GM19452 (cell line): ENCODE measurements at regions not wholly inside any gene's neighbourhood (a gene's known extent, or its start where the extent isn't known, plus 50 kb on each side); places are given as distances from the start of the nearest gene placed in this dataset.

Source experiments
- ATAC-seq: cut with Tn5 transposase; IDR thresholded peaks from one replicate; pipeline ENCODE4 v1.9.1; 2021; ENCODE audit not compliant: unreplicated experiment

- ATAC-seq: no peak
Observed at GRCh38 chr12:116480210-116480810, 78.9 kb upstream of the MAP1LC3B2 start.

DNA sequence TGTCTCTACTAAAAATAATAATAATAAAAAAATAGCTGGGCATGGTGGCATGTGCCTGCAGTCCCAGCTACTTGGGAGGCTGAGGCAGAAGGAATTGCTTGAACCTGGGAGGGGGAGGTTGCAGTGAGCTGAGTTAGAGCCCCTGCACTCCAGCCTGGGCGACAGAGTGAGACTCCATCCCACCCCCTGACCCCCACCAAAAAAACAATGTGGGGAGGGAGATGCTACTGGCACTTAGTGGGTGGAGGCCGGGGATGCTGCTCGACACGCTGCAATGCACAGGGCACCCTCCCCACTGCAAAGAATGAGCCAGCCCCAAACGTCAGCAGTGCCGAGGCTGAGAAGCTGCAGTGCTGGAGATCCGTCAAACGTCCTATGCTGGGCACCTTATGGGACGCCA, 77.5 kb upstream of the MAP1LC3B2 start:
- ATAC-seq: no peak

DNA sequence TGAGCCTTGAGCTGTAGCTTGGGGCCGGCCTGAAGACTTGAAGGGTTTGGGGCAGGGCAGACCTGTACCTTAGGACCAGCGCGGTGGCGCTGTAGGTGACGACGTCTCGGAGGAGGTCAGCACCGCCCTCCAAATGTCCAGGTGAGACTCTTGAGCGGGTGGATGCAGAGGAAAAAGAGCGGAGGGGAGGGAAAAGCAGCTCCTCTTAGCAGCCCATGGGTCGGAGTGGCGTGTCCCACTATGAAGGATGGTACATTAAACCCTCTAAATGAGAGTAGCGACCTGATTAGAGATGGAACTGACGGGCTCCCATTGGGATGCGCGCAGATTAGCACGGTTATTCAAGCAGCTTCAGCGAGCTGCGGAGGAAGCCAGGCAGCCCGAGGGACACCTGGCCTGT, 77.0 kb upstream of the MAP1LC3B2 start:
- ATAC-seq: no peak

DNA sequence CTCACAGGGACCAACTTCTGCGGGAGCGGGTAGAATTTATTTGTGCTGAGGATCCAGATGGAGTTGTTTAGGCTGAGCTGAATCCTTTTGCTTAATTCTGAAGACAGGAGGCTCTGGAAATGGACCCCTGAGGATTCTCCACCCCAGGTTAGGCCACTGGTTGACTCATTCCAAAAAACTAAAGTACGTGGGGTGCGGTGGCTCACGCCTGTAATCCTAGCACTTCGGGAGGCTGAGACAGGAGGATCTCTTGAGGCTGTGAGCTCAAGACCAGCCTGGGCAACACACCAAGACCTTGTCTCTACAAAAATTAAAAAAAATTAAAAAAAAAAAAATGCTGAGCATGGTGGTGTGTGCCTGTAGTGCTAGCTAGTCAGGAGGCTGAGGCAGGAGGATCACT, 76.3 kb upstream of the MAP1LC3B2 start:
- no peak for ATAC-seq

DNA sequence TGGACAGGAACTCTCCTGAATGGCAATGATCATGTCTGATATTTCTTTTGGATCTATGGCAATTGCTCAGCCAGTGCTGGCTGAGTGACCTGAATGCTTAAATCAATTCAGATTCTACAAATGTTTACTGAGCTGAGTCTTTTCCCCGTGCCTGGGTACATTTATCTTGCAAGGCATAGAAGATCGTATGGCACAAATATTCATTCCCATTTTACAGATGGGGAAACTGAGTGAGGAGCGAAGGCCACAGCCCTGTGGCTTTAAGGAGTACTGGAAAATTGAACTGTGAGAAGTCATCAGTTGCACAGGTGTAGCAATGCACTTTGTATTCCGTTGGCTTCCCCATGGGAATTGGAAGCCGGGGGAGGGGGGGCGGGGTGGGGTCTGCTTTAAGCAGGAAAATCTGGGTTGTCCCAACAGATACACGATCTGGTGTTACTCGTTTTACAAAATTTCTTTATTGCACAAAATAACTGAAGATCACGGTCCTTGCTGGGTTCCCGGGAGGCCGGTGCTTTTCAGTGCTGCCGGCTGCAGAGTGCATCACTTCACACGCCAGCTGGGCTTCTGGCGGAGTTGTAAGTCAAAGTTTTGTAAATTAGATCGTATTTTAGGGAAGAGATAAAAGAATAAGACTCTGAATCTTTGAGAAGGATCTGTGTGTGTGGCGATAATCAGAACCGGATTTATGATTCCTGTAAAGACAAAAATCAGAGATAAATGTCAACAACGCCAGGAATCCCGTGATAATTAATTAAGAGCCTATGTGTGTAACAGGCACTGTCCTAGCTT, 75.0 kb upstream of the MAP1LC3B2 start:
- no peak for ATAC-seq

DNA sequence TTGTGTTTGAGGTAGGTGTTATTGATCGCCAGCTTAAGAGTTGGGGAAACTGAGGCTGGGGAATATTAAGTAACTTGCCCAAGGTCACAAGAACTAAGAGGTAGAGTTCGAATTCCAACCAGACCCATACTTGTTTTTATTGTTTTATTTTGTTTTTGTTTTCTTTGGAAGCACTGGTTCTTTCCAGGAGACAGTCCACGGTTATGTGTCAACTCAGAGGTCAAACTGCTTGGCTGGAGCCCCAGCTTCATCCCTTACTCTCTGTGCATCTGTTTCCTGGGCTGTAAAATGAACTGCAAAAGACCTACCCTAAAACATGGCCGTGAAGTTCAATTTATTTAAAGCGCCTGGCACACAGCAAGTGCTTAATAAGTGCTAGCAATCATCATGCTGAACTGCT, 74.4 kb upstream of the MAP1LC3B2 start:
- ATAC-seq: no peak

DNA sequence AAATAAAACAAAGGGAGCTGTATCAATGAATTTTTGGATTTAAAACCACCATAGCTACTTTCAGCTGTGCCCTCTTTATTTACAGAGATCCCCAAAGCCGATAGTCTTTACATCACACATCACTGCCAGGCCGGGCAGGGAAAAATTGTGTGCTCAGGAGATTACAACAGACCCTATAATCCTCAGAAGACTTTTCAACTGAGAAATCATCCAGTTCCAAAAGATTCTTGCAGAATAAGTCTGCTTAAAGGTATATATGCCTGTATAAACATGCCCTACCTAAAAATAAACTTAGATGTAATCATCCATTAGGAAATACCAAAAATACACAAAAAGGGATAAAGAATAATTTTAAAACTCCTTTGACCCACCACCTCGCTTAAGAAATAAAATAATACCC, 70.1 kb upstream of the MAP1LC3B2 start:
- ATAC-seq: no peak

DNA sequence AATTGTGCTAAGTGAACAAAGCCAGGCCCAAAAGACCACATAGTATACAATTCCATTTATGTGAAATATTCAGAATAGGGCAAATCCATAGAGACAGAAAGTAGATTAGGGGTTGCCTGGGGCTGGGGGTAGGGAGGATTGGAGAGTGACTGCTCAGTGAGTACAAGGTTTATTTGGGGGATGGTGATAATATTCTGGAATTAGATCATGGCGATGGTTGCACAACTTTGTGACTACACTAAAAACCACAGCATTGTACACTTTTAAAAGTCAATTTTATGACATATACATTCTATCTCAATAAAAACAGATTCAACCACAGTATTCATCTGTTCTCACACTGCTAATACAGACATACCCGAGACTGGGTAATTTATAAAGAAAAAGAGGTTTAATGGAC, 68.7 kb upstream of the MAP1LC3B2 start:
- no peak for ATAC-seq

DNA sequence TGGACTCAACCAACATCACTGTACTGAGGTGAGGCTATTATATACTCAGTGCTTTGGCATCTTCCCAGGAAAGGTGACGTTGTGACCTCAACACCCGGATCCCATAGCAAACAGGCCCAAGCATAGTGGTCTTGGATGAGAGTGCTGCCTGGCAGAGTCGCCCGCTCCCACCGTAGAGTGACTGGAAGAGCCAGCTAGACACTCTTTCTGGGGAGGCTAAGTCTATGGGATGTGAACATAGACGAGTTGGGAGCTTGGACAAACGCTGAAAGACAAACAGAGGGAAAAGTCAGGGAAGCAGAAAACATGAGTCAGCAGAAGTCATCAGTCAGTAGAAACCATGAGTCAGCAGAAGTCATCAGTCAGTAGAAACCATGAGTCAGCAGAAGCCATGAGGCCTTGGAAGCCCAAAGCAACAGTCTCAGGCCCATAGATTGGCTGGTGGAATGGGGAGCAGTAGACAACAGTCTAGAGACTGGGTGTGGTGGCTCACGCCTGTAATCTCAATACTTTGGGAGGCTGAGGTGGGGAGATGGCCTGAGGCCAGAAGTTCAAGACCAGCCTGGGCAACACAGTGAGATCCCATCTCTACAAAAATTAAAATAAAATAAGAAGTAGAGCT, 66.4 kb upstream of the MAP1LC3B2 start:
- no peak for ATAC-seq

- no peak for ATAC-seq
Observed at GRCh38 chr12:116495260-116495659, 63.9 kb upstream of the MAP1LC3B2 start.

- no peak for ATAC-seq
Observed at GRCh38 chr12:116497051-116497591, 62.1 kb upstream of the MAP1LC3B2 start.

GRCh38 chr12:116498471-116498870, 60.7 kb upstream of the MAP1LC3B2 start:
- ATAC-seq: no peak

- ATAC-seq: no peak
Observed at GRCh38 chr12:116502141-116502725, 56.9 kb upstream of the MAP1LC3B2 start.

DNA sequence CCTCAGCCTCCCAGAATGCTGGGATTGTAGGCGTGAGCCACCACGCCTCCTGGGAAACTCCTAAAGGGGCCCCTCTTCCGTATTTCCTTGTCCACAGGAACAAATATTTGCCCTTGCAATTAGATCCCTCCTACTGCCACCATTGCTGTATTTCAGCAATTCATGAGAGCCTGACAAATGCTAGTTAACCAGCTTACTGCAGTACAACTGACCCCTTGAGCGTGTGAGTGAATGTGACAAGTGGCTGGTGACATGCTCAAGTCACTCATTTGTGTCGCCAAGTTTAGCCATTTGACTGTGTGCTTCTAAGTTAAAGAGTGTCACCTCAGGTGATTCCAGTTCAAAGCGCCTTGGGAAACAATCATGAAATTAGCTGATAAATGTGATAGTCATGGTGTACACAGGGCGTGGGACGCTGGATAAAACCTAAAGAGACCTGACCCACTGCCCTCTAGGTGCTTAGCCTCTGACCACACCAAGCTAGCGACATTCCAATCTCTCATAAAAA, 56.1 kb upstream of the MAP1LC3B2 start:
- no peak for ATAC-seq

DNA sequence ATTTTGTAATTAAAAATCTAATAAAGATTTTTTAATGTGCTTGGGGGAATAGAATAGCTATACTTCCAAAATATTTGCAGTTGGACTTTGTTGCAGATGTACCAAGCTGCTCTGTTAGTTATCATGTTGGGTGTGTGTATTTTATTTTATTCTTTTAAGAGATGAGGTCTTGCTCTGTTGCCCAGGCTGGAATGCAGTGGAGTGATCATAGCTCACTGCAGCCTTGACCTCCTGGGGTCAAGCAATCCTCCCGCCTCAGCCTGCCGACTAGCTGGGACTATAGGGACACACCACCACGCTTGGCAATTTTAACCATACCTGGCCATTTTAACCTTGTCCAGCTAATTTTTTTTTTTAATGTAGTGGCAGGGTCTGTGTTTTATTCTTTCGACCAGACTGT, 54.7 kb upstream of the MAP1LC3B2 start:
- ATAC-seq: no peak

- no peak for ATAC-seq
Observed at GRCh38 chr12:116506697-116507064, 52.5 kb upstream of the MAP1LC3B2 start.

DNA sequence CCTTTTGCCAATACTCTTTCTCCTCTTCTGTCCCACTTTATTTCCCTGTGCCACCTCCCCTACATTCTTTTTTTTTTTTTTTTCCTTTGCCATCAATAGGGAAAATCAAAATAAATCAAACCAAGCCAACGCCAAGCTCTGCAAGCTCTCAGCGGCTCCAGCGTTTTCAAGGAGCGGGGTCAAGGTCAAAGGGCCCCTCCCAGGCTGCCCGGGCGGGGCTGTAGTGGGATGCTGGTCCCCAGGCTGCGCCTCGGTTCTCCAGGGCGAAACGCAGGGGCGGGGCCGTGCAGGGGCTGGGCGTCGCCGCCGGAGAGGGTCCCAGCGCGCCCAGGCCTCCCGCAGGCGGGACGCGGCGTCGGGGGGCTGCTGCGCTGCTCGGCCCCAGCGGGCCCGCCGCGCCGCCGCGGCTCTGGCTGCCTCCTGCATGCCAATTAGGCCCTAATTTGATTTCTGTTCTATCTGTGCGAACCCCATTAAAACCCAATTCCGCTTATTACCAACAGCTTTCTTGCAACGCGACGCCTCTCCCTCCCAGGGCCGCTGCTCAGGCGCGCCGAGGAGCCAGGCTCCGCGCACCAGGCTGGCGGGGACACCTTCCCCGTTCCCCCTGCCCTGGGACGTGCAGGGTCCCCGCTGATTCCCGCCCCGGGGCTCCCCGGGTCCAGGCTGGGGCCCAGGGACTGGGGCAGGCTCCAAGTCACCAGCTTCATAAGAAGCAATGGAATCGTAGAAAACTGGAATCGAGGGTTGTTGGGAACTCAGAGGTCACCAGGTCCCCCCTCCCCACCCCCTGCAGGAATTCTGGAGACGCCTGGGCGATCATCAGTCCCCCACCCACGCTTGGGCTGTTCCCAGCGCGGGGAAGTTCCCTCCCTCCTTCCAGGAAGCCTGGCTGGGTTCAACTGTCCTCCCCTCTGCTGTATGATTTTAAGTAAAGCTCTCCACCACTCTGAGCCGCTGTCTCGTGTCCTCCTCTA, 50.7 kb upstream of the MAP1LC3B2 start:
- no peak for ATAC-seq
